ENCODE measurements at regions not wholly inside any gene's neighbourhood (a gene's known extent, or its start where the extent isn't known, plus 50 kb on each side); places are given as distances from the start of the nearest gene placed in this dataset.

DNA sequence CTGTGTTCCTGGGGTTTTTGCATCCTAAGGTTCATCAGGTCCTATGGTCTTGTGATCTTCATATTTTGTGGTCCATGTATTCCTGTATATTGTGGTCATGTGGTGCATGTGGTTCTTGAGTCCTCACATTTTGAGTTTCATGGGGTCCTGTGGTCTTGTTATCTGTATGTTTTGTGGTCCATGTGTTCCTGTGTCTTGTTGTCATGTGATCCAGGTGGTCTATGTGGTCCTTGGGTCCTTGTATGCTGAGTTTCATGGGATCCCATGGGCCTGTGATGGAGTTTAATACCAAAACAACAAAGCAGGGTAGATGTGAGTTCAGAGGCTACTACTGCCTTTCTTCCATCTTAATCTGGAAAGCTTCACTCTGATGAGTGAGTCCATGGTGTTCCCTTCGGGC lies 166.4 kb downstream of the TMEM18 start:
- no peak for TF ChIP-seq POLR2A (IDR thresholded peaks at IDR 0.05)
- TF ChIP-seq, protein P1, sequence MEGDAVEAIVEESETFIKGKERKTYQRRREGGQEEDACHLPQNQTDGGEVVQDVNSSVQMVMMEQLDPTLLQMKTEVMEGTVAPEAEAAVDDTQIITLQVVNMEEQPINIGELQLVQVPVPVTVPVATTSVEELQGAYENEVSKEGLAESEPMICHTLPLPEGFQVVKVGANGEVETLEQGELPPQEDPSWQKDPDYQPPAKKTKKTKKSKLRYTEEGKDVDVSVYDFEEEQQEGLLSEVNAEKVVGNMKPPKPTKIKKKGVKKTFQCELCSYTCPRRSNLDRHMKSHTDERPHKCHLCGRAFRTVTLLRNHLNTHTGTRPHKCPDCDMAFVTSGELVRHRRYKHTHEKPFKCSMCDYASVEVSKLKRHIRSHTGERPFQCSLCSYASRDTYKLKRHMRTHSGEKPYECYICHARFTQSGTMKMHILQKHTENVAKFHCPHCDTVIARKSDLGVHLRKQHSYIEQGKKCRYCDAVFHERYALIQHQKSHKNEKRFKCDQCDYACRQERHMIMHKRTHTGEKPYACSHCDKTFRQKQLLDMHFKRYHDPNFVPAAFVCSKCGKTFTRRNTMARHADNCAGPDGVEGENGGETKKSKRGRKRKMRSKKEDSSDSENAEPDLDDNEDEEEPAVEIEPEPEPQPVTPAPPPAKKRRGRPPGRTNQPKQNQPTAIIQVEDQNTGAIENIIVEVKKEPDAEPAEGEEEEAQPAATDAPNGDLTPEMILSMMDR (IDR thresholded peaks at IDR 0.05), result no peak
